ENCODE measurements at regions not wholly inside any gene's neighbourhood (a gene's known extent, or its start where the extent isn't known, plus 50 kb on each side); places are given as distances from the start of the nearest gene placed in this dataset.
"Not testable (repeated sequence)": the region's sequence is repeated elsewhere in the genome, so short reads cannot be mapped to it uniquely, and the experiment has no call there.

DNA sequence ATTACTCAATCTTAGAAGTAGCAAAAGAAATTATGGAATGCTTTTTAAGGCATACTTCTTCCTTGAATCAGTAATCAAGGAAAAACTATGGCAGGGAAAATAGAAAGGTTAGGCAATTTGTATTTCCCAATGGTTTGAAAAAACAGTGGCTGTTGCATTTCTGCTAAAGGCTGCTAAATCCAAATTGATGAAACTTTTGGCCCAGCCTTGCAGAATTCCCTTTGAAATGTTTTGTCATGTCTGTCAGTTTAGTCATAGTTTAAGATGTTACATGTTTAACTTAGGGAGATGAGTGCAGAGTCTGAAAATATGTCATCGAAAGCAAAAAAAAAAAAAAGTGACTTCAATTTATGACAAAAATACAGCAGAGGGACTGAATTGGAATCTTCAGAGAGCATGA lies 878.9 kb upstream of the WWC1 start:
- DNase-seq (ENCODE audit: low spot score) = no peak

DNA sequence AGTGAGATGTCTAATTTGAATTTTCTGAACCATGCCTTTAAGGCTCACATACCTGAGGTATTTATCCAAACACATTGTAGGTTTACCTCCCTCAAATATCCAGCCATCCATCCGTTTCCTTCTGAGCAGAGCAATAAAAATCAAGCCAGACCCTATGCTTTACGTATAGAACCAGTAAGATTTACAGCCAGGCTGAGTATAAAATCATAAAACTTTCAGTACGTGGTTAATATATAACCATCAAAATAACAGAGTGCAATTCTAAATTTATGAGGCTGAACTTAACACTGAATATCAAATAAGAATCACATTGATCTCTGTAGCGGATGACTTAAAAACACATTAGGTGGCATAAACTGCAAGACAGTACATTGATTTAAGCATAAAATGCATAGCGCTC lies 877.9 kb upstream of the WWC1 start:
- DNase-seq (ENCODE audit: low spot score) = no peak

DNA sequence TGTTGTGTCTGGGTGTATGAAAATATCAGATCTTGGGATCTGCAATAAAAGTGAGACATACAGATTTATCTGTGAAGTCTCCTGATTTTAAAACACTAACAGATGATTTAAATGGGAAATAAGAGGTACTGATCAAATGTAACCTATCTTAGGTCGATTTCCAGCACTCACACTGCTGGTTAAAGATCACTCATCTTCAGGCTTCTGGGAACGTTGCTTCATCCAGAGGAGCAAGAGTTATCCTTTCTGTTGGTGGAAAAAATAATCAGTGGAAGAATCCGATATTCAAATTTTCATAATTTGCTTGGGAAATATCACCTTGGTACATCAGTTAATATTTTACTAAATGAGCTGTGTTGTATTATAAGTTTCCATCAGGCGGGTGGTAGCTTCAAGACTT lies 876.8 kb upstream of the WWC1 start:
- no peak for DNase-seq (ENCODE audit: low spot score)

DNA sequence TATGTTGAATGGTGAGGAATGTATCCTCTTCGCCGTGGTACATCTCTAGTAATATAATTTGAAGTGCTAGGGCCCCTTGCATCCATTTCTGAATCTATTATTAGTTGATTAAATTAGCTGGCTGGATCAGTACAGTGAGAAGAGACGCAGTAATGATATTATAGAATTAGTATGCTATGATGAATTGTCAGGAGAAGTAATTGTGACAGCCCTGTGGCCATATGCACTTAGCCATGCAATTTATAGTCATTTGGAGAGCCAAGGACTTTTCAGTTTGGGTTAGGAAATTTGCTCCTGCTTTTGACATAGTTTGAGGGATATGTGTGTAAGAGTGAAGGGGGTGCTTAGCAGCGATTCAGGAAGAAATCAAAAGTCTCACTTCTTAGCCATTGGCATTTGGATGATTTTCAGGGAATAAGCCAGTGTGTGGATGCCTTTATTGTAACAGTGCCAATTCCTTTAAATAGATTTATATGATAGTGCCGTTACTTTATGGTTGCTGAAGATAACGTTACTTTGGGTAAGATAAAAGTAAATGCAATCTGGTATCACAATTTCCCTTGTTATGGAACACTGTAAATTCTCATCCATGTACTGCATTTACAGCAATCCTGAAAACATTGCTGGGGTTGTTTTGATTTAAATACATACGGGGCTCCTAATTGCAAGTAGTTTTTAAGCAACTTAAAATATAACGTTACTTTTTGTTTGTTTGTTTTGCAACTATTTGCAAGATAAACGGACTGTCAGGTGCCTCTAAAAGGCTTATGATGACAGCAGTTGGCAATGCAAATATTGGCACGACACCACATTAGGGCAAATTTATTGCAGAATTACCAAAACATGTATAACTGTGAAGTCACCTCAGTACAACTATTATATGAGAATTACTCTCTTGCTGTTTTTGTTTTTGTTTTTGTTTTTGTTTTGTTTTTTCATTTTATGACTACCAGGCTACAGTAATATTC lies 875.4 kb upstream of the WWC1 start:
- DNase-seq (ENCODE audit: low spot score) = no peak

DNA sequence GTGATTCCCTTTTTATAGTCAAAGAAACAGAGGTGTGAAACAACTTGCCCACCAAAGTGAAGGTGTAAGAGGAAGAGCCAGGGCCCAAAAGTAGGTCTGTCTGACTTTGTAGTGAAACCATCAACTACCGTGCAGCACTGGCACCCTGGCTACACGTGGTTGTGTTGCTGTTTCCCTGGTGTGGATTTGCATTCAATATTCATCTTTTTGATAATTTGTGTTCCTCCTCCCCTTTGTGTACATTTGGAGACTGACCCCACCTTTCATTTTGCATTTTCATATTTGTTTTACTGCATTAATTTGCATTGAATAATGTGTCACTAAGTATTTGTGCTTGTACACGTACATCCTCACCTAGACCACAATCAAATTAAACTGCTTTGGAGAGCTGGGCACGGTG lies 873.8 kb upstream of the WWC1 start:
- DNase-seq (ENCODE audit: low spot score) = no peak

DNA sequence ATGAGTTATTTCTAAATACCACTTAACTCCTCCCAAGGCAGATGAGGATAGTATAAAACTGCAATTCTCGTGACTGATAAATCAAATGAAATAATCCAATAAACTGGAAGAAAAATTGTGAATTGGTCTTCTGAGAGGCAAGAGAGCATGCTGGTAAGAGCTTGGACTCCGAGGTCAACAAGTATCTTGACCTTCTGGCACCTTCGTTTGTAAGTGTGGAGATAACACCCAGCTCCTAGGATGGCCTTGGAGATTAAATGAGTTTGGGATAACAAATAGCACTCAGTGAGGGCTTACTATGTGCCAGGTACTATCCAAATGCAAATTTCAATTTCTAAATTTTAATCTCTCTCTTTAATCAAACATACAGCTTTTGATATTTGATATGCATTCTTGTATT lies 866.3 kb upstream of the WWC1 start:
- DNase-seq (ENCODE audit: low spot score) = no peak

DNA sequence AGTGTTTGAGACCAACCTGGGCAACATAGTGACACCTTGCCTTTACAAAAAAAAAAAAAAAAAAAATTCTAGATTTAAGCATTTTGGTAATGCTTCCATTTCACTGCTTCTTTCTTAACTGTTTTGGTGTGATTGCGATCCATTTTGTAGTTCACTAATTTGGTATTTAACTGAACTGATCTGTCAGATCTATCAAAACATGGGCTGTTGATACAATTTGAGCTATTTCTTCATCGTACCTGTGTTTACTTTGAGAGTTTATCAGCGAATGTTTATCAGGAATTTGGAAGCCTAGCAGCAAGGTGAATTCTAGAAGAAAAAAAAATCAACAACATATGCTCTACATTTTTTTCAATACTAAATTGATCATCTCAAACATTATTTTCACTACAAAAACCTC lies 864.9 kb upstream of the WWC1 start:
- DNase-seq (ENCODE audit: low spot score) = no peak

DNA sequence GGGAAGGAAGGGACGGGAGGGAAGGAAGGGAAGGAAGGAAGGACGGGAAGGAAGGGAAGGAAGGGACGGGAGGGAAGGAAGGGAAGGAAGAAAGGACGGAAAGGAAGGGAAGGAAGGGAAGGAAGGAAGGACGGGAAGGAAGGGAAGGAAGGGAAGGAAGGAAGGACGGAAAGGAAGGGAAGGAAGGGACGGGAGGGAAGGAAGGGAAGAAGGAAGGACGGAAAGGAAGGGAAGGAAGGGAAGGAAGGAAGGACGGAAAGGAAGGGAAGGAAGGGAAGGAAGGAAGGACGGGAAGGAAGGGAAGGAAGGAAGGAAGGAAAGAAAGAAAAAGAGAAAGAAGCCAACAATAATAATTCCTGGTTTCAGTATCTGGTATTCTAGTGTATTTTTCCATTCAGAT lies 863.8 kb upstream of the WWC1 start:
- DNase-seq (ENCODE audit: low spot score) = not testable (repeated sequence)

DNA sequence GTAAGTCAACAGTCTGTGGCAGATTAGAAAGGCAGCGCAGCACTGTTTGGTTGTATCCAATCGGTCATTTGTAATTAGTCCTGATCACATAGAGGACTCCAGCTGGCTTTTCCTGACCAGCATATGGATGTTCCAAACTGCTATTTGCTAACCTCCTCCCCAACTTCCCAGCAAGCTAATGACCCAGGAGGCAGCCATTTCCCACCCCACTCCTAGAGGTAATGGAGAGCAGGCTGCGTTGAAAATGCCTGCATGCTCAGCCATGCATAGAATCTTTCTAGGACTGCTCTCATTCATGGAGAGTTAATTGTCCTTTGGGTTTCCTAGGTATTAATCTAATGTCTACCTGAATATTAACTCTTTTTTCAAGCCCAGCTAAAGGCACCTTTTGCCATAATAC lies 850.6 kb upstream of the WWC1 start:
- DNase-seq (ENCODE audit: low spot score) = no peak

DNA sequence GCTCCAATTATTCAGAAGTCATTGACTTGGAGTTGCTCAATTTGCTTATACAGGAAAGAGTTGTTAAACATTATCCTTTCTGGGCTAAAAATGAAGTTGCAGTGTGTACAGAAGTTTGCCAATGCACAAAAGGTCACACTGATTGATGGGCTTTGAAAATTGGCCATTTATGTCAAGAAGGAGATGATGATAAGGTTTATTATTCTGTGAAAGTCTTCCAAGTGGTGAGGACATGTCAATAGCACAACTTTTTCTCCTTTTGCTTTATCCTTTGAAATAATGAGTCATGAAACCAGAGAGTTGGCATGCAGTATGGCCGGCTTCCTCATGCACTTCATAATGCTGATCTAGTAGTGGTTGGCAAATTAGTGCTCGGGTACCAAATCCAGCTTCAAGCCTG lies 848.5 kb upstream of the WWC1 start:
- no peak for DNase-seq (ENCODE audit: low spot score)

DNA sequence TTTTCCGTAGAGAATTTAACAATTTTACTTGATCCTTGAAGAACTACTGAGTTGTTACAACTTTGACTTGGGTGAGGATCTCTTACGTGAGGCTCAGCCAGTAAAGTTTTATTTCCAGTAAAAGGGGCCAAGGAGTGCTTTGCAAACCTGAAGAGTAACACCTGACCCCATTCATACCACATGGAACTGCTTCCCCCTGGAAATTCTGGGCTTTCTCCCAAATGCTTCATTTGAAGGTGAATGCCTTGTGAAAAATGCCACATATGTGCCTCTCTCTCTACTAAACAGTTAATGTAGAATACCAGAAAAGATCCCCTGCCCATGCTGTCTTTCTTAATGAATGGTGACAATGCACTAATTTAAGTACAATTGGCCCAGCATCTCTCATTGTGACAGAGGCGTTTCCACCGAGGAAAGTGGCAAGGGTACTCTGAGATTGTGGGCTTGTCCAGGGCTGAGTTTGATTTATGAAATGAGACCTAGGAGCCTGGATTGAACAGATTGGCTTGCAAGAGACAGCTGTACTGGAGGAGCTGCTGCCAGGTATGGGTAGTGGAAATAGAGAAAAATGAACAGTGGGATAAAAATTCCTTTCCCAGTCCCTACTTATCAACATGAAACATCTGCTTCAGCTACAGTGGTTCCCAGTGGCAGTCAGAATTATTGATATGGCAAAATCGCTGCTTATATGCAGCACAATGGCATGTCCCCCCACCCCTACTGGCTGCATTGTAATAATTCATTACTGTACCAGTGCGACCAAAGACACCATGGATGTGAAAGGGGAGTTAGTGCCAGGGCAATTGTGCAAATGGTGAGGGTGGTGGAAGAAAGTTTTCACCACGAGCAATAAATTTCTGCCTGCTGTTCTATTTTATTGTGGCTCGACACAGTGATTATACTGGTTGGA lies 843.7 kb upstream of the WWC1 start:
- DNase-seq (ENCODE audit: low spot score) = no peak

DNA sequence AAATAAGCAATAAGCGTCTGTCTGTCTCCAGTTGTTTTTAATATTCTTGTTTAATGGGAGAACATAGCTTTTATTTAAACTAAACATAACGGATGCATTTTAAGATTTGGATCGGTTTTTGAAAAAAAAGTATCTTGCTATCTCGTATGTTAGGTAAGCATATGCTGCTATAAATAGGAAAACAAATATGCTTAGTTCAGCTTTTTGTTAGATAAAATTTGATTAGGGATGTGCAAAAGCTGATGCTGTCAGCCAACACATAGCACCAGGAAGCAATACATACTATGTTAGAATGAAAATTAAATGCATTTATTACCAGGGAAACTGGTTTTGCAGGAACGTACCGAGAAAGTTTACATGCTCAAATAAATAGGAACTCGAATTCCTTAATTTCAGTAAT lies 843.1 kb upstream of the WWC1 start:
- DNase-seq (ENCODE audit: low spot score) = no peak

DNA sequence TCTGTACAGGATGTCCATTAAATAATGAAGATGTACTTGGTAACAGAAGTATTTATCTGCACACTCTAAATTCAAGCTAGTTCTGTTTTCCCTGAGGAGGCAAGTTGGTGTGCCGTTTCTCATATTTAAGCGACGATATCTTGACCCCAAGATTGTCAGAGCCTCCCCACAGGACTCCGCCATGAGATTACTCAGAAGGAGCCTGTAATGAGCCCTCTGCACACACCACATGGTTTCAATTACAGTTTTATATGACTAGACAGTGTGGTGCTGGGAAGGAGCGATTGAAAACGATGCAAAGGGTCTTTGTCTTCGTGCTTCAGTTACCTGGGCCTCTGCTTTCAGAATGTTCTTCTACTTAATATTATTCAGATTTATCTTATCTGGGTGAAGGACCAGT lies 840.4 kb upstream of the WWC1 start:
- no peak for DNase-seq (ENCODE audit: low spot score)

DNA sequence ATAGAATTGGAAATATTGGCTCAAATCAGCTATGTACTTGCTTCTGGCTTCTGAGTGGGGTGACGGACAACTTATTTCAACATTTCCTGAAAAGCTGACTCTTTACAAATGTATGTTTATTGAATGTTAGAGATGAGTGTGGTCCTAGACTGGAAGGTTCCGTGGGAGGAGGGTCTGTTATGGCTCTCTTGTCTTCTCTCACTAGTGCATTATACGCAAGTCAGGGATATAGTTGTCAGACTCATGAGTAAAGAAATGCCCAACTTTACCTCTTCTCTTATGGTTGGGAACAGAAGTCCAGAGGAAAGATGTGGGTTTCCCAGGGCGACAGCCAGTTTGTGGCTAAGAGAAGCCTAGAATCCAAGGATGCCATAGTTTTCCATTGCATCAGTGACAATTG lies 839.3 kb upstream of the WWC1 start:
- no peak for DNase-seq (ENCODE audit: low spot score)

DNA sequence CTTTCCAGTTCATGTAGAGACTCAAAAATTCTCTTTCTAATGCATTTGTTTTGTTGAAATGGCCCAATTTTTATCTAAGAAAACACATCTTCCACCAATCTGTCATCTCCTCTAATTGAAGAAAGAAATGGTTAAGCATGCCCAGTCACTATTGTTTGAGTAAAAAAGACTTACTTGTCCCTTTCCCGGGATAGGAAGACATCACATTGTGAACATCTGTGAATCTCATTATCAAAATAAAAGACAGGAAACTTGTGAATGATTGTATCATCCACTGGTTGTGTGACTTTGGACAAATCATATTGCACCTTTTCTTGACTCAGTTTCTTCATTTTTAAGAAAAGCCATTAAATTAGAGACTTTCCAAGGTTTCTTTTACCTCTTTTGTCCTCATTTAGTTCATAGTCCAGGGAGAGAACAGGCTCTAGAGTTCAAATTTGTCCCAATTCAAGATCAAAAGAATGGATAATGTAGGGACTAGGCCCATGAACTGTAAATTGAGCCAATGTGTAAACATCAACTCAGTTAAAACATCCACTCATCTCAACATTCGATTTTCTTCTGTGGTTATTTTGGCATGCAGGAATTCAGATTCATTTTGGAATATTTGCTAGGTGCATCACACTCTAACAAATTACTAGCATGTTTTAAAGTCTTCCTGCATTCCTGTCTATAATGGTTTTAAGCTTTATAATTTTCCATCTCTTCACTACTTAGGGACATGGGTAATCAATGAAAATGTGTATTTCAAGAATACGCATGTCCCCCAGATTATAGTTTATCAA lies 838.0 kb upstream of the WWC1 start:
- no peak for DNase-seq (ENCODE audit: low spot score)

DNA sequence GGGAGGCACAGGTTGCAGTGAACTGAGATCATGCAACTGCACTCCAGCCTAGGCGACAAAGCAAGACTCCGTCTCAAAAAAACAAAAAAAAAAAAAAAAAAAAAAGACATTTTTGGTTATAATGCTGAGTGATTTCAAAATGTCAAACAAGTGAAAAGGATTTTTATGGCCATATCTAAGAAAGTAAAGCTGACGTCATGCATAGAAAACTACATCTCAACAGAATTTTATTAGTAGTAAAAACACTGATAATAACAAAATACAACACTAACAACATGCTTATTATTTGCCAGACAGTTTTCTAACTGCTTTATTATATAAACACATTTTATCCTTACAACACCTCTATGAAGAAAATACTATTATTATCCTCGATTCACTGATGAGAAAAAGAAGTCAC lies 833.0 kb upstream of the WWC1 start:
- no peak for DNase-seq (ENCODE audit: low spot score)

DNA sequence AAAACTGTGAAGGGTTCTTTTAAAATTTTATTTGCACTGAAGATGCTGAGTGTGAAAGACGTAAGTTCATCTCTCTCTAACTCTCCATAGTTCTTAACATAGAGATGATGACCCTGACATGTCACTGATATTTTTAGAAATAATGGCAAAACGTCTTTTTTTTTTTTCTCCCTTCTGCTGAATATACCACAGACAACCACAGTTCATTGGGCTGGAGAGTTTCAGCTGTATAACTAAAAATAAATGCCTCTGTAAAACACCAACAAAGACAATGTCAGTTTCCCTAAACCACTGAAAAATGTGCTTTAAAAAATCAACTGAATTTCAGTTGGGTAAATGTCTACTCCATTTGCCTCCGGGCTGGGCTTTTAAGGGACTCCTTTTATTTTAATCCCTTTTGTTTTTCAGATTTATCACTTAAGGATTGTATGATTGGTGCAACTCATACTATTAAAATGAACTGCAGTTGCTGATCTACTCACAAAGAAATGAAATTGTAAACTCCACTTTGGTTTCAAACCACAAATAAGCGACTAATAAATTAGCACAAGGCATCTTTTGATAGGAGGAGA lies 830.9 kb upstream of the WWC1 start:
- DNase-seq (ENCODE audit: low spot score) = no peak

DNA sequence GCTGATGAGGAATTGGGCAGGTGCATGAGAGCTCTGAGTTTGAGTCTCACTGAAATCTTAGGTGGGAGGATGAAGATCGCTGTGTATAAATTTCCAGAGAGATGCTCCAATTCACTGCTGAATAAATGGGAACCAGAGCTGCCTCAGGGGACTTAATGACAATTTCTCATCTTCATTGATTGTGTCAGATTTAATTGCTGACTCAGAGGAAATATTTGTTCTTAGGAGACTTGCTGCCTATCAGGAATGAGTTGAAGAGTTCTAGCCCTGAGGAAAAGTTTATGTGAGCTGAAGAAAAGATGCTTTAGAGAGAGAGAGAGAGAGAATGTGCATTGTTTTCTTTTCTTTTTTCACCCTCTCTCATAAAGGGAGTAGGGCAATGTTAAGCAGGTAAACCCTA lies 827.5 kb upstream of the WWC1 start:
- DNase-seq (ENCODE audit: low spot score) = no peak

DNA sequence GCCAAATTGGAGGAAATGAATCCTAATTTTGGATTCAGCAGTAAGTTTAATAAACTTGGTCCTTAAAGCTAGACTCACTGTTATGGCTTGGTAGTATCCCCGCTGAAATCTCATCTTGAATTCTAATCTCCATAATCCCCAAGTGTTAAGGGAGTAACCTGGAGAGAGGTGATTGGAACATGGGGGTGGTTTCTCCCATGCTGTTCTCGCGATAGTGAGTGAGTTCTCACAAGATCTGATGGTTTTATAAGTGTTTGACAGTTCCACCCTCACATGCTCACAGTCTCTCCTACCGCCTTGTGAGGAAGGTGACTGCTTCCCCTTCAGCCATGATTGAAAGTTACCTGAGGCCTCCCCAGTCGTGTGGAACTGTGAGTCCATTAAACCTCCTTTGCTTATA lies 824.5 kb upstream of the WWC1 start:
- no peak for DNase-seq (ENCODE audit: low spot score)

DNA sequence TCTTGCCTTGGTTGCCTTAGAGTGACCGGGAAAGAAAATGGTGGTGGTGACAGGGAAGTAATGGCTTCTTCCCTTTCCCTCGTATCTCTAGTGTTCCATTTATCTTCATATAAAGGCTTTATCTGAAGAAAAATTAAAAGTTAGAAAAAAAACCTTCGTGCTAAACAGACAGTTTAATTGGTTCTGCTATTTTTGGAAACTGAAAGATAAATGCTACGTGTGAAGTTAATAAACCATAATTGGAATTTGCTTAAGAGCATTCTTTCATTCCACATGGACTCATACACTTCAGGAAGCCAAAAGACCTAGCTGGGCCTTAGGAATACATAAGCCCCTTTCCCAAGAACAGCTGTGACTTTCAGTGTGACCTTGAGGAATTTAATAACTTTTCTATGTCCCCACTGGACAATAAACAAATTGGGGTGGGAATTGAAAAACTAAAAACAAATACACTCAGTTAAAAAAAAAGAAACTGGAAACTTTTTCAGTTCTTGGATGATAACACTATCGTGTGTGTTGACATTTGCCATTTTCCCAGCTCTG lies 818.8 kb upstream of the WWC1 start:
- no peak for DNase-seq (ENCODE audit: low spot score)

DNA sequence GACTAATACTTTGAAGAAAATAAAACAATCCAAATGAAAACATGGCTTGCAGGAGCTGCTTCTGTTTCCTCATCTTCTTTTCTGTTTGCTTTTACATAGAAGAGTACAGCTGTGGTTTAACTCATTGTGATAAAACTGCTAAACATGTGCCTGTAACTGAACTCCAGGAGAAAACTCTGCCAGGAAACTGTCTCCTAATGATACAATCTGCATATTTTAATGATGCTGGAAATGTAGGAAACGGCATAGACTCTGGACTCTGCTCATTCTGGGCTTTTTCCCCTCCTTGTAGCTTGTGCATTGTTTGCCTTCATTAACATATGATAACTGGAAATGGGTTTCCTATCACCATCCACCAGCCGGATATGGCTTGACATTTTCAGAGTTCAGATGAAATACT lies 813.3 kb upstream of the WWC1 start:
- no peak for DNase-seq (ENCODE audit: low spot score)

DNA sequence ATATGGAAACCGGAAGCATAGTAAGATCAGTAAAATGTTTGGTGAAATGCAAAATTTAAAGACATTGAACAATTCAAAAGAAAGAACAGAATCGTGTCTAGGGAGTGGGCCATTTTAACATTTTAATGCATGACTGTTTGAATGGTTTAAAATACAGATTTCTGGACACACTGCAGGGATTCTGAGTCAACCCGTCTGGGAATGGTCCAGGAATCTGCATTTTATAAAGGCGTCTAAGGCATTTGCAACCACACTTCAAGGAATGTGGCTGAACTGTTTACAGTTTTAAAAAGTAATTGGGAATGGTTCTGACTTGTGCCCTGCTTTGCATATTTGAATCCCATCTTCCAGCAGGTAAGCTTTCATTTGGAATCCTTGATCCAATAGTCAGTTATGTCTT lies 811.7 kb upstream of the WWC1 start:
- DNase-seq (ENCODE audit: low spot score) = no peak

Measured in hepatic stellate cell (primary cell).